ENCODE measurements at regions not wholly inside any gene's neighbourhood (a gene's known extent, or its start where the extent isn't known, plus 50 kb on each side); places are given as distances from the start of the nearest gene placed in this dataset.
"Not testable (repeated sequence)": the region's sequence is repeated elsewhere in the genome, so short reads cannot be mapped to it uniquely, and the experiment has no call there.

DNA sequence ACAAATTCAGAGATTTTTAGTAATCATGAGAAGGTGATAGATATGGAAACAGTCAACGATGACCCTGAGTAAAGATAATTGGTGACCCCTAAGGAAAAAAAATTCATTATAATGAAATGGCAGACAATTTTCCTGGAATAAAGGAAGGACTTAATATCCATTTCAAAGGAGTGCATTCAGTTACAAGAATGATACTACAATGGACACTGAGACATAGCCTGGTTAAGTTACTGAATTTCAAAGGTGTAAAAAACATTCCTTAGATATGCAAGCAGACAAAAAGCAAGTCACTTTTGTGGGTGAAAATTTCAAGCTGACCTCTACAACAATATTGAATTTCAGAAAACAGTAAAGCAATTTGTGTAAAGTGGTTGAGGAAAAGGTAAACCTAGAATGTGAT lies 1012.5 kb upstream of the SEMA6A start:
- no peak for DNase-seq

DNA sequence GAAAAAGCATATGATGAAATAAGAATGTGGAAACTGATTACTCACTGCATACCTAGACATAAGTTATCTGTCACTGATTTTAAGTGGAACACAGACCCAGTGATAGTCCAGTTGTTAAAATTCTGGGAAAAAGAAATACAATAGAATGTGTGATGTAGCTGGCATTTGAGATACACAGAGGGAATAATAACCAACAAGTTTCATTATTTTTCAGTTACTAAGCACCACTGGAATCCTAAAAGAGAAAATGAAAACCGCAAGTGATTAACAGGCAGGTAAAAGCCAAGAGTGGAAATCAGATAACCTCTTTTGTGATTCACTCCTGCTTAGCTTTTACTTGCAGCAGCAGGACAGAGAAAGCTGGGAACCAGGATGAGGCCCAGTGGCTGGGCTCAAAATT lies 994.0 kb upstream of the SEMA6A start:
- no peak for DNase-seq

DNA sequence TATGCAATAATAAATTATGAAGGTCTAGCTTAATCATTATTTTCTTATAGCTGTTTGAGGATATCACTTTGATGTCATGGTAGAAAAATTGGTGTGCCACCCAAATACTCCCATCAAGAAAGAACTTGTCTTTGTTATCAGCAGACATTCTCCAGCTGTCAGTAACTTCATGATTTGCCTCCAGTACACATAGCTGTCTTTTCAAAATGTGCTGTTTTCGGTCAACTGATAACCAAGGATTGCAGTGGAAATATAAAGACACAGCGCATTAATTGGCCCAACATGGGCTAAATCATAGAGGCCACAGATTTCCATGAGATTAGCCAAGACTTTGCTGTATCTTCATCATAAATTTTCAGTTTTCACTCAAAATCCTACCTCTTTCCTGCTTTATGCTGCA lies 993.5 kb upstream of the SEMA6A start:
- DNase-seq, result no peak

DNA sequence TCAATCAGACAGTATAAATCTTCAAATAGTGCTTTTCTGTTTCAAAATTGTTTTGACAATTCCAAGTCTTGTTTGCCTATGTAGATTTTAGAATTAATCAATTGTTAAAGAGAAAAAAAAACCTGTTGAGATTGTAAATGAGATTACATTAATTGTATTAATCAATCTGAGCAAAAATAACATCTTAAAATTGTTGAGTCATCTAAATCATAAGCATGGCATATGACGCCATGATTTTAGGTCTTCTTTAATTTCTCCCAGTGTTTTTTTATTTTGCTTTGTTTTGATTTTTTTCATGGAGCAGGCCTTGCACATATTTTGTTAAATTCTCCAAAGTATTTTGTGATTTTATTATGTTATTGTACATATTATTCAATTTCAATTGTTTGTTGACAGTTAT lies 988.0 kb upstream of the SEMA6A start:
- no peak for DNase-seq

DNA sequence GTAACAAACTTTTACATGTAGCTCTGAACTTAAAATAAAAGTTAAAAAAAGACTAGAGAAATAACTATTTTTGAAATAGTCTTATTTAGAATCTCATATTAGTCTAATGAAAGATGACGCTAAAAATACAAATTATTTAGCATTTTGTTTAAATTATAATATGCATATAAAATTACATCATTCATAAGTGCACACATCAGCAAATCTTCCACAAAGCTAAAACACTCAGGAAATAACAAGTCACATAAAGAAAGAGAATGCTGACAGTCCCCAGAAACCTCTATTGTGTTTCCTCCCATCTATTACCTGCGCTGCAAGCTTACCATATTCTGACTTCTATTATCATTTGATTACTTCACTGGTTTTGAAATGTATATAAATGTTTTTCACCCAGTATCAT lies 986.9 kb upstream of the SEMA6A start:
- no peak for DNase-seq

DNA sequence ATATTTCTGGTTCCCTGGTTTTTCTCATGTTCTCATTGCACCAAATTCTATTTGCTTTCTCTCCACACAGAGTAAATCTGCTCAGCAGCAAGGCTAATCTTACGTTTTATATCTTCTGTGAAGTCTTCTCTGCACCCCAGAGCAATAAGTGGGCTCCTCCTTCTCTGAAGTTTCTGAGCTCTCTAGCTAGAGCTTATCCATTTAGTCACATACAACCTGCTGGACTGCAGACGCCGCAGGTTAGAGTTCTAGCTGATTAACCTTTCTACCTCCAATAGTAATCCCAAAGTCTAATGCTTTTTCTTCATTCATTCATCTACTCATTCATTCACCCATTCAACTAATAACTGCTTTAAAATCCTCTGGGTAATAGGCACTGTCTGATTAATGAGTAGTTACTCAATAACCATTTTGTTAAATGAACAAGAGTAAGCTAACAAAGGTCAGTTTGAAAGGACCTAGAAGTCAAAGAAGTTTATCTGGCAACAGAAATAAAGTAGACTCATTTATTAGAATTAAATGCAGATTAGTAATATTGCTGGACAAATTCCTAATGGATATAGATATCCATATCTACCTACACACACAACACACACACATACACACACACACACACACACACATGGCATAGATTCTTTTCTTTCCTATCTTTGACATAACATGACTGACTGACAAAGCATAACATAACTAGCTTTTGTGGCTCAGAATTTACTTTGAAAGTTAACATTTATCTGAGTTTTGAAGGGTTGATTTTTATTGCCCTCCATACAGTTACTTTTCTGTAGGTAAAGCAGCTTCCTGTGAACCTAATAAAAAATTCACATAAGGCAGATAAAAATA lies 984.6 kb upstream of the SEMA6A start:
- DNase-seq, result no peak

DNA sequence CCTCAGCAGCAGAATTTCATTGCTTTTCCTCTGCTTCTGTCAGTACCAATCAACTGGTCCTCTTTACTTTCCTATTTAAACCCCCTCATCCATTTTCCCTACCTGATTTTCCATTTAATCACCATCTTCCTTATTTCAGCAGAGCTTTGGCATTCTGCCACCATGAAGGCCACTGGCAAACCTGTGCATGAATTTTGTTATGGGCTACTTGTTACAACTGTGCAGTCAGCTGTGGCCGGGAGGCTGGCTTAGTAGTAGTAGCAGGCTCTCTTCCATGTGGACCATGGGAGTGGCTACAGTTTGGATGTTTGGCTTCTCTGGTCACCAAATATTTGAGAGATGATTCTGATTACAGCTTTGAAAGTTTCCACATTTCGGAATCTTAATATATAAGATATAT lies 976.6 kb upstream of the SEMA6A start:
- DNase-seq, result no peak

DNA sequence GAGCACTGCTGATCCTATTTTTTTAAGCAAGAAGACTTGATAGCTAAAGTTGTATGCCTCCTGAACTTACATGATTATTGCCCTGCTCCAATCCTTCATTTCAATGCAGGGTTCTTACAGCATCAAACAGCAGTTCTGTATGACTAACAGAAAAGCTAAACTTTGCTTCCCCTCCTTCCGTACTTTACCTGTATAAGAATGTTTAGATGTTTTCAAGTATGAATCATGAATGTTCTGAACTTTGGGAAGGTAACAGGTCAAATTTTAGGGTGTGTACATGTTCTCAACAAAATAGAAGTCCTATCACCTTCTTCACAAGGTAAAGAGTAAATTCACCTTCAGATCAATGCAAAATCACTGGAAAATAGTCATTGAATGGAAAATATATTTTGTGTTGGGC lies 972.6 kb upstream of the SEMA6A start:
- DNase-seq, result no peak

DNA sequence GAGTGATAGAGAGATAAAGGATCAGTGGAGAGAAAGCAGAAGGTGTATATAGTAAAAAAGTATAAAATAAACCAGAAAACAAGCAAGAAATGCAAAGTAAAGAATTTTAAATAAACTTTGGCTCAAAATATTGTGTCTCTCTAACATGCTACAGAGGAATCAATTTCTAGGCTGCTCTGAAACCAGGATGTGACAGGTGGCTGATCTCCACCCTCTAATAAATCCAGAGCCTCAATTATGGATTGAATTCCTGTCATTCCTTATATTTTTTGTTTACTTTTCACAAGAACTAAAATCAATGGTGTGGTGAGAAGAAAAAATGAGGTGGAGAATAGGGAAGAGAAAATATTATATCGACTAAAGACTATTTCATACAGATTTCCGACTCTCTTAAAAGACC lies 965.1 kb upstream of the SEMA6A start:
- no peak for DNase-seq

DNA sequence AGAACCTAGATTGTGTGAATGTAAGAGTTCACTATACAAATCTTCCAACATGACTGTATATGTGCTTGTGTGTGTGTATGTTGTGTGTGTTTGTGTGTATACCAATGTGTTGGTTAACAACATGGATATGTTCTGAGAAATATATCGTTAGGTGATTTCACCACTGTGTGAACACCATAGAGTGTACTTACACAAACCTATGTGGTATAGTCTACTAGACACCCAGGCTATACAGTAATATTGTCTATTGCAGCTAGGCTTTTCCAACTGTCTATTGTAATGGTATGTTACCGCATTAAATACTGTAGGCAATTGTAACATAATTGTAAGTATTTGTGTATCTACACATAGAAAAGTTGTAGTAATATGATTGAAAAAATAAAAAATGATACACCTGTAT lies 959.2 kb upstream of the SEMA6A start:
- DNase-seq, result no peak

DNA sequence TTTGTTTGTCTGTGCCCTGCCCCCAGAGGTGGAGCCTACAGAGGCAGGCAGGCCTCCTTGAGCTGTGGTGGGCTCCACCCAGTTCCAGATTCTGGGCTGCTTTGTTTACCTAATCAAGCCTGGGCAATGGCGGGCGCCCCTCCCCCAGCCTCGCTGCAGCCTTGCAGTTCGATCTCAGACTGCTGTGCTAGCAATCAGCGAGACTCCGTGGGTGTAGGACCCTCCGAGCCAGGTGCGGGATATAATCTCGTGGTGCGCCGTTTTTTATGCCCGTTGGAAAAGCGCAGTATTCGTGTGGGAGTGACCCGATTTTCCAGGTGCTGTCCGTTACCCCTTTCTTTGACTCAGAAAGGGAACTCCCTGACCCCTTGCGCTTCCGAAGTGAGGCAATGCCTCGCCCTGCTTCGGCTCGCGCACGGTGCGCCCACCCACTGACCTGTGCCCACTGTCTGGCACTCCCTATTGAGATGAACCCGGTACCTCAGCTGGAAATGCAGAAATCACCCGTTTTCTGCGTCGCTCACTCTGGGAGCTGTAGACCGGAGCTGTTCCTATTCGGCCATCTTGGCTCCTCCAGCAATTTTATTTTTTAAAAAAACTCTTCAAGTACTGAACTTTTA lies 958.5 kb upstream of the SEMA6A start:
- not testable (repeated sequence) for DNase-seq

DNA sequence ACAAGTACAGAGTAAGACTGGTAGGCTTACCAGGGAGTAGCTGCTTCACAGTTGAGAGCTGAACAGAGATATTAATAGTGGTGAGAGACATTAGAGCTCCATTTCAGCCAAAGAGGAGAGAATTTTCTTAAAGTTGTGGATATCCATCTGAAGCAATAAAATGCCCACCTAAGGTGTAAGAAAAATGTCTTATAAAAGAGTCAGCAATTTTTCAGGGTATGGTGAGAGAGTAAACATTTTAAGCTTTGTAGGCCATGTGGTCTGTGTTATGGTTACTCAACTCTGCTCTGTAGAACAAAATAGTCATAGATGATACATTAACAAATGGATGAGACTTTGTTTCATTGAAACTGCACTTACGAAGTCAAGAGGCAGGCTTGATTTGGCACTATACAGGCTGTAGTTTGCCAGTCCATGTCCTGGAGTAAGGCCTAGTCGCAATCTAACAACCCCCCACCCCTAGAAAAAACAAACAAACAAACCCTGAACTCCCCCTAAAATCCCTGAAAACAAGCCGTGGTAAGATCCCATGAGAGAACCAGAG lies 945.4 kb upstream of the SEMA6A start:
- DNase-seq, result no peak

DNA sequence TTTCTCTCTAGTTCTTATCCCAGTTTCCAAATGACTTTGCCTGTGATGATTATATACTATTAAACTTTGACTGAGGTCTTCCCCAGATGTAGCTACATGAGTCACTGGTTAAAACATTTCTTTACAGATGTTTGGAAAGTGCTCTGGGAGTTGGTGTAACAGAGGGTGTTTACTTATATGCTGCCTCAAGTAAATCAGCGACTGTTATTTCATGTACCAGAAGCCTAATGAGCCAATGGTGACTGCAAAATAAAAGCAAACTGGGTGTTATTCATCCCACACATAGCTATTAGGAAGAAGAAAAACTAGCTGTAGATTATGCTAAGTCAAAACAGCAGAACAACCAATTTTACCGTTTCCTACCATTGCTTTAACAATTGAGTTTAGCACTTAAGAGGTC lies 929.7 kb upstream of the SEMA6A start:
- no peak for DNase-seq

DNA sequence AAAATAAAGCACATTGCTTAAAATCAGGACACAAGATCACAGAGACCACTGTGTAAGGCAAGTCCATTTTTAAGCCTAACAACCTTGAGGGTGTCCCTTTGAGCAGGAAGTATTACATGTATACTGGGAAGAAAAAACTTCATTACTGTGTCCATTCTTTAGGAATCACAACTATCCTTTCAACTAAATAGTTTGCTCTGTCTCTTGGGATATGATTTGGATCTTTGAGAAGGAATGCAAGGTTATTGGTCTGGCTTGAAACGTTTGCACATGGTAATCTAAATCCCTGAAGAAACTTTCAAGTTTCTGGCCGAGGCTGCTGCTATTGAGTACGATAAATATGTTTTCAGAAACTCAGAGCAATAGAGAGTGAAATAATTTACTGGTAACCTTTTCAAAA lies 923.0 kb upstream of the SEMA6A start:
- DNase-seq, result no peak

DNA sequence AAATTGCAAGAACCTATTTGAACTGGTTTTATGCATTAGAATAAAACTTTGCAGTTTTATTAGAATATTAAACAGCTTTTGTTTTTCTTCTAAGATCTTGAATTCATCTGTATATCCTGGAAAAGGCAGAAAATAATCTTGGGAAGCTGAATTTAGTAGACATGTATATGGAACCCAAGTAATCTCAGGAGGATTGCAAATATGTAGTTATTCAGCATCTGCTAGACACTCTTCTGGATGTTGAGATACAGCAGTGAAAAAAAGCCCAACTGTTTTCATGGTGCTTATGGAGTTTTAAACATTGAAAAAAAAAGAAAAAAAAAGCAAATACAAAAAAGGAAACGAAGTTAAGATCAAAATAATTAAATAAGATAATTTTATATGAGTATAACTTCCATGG lies 922.2 kb upstream of the SEMA6A start:
- no peak for DNase-seq

DNA sequence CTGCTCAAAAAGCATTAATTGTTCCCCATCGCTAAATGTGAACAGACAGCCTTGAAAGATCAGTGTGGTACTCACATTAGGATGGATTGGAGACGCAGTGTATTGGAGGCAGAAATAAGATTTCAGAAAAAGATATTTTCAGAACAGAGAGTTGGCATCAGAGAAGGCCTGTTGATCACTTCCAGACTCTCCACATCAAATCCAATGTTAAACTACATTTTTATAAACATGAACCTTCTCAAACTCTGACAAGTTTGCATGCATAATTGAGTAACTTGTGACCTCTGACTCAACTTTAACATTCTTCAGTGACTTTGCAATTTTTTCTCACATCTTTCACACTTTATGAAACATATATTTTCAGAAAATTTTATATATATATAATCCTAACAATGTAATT lies 919.6 kb upstream of the SEMA6A start:
- DNase-seq, result no peak

DNA sequence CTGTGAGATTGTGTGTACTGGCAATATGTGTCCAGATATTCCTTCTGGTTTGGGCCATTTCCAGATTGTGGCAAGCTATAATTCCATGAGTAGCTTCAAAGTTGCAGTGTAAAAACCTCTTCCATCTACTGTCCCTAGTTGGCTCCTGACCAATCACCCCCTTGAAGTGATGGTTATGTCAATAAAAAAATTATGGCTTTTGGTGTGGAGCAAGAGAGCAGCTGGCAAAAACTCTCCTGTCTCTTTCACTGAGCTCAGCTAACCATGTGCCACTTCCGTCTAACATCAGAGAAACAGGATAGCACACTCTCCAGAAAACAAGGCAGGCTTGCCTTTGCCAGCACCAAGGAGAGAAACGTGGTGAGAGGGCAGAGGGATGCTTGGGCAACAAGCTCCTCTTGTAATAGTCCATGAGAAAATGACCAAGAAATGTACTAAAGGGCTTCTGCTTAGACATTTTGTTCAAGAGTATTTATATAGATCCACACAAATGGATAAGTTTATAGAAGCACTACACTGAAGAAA lies 914.4 kb upstream of the SEMA6A start:
- DNase-seq, result no peak

DNA sequence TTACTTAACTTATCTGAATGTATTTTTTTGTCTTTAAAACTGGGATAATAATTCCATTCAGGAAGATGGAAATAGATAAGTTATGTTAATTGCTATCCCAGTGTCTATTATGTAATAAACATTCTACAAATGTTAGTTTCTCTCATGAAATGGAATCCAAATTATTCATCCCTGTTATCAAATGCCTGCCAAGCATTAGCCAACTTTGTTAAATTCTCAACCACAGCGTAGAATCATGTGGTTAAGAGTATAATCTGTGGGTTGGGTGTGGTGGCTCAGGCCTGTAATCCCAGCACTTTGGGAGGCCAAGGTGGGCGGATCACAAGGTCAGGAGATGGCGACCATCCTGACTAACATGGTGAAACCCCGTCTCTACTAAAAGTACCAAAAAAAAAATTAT lies 912.9 kb upstream of the SEMA6A start:
- DNase-seq, result no peak

DNA sequence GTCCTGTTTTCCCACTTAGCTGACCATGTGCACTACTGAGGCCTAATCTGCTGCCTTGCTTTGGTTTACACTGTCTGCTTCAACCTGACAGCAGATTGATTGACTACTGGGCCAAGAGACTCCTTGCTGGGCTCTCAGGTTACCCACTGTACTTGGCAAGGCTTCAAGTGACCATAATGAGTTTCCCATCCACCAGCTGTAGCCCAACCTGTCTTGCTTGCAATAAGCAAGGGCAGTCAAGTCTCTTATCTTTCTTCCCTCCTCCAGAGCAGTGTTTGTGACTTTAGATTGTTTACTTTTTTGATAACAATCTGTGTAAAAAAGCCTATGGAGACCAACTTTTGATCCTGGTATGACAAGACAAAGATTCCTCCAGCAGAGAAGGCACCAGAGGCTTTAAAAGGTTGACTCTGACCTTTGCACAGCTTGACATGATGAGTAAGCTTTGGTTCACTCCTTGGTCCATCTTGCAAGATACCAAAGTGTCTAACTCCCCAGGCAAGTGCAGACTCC lies 912.3 kb upstream of the SEMA6A start:
- no peak for DNase-seq

DNA sequence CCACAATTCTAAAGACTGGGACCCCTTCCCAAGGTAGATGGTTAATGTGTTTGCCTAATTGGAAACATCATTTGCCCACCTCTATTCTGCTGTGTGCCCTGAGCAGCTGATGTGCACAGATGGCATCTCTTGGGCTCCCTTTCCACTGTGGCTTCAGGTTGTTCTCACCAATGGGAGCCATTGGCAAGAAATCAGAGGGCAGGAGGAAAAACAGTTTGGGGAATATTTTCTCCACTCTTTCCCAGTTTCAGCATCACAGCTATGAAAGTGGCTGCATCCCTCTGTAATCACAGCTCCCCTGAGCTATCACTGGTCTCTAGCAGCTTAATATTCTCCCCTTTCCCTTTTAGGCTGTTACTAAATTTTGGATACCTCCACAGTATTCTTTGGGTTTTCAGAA lies 911.6 kb upstream of the SEMA6A start:
- DNase-seq, result no peak

DNA sequence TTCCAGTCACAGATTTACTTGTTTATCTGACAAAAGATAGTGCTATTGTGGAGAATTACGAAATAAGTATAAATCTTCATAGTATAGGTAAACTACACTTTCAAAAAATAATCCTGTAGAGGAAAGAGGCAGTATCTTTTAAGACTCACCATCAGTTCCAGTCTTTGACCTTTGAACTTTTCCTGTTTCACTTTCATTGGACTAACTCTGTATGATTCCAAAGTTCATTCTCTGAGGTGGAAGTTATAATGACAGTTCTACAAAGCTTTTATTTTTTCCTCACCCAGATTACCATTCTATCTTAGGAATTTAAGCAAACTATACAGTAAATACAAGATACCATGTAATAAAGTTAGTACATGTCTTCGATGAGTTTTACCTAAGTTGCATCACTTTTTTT lies 901.3 kb upstream of the SEMA6A start:
- no peak for DNase-seq

DNA sequence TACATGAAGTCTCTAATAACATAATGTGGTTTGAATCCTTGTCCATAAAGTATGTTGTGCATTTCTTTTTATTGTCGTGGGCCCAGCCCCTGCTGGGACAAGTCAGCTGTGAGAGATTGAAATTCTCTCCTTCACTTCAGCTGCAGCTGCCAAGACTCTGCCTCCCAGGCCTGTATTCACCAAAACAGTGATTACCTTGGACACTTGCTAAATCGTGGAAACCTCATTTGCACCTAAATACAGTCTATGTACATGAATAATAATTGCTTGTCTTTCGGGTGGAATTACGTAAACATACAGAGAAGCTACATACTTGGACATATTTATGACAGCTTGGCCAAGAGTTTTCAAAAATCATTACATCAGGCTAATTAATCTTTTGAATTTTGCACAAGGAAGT lies 898.5 kb upstream of the SEMA6A start:
- no peak for DNase-seq

DNA sequence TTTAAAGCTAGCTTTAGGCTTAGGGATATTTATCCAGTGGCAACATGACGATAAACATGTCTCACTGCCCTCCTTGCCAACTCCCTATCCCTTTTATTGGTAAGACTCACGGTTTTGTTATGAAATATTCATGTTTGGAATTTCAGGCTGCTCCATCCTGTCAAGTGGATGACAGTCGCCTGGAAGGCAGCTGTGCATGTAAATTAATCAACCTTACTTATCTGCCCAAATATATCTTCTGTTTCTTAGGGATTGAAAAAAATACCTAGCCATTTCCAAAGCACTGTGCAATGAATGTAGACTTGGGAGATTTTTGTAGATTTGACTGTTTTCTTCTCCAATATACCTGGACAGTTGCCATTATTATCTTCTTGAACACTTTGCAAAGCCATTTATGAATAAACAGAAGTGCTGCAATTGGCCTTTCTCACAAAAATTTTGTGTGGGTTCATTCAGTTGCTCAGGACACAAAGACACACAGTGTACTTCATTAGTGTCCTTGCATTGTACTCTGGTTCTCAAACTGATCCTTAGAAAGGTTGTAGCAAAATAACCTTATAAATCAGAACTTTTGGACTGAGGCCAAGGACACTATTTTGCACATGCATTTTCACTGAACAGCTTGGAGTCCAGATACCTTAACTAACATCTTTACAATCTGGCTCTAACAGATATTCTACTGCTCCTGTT lies 889.4 kb upstream of the SEMA6A start:
- no peak for DNase-seq

DNA sequence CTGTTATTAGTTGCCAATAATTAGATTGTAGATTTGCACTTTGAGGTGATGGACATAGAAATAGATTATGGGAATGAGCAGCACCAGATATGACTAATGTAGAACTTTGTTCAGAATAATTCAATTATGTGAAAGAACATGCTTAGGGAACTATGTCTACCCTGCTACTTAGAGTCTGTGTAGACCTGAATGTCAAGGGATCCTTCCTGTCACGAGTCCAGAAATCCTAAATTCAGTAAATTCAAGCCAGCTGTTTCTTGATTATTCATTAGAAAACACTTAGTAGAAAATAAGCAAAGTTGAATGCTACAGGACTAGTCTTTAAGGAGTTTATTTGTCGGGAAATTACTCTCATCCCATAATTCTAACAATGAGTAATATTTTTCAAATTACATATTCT lies 887.3 kb upstream of the SEMA6A start:
- DNase-seq, result no peak
